Cerebellar cortex (tissue), 1 donor: ENCODE measurements at regions not wholly inside any gene's neighbourhood (a gene's known extent, or its start where the extent isn't known, plus 50 kb on each side); places are given as distances from the start of the nearest gene placed in this dataset.
"Not testable (repeated sequence)": the region's sequence is repeated elsewhere in the genome, so short reads cannot be mapped to it uniquely, and the experiment has no call there.

Experiments
- DNase-seq: peaks from one replicate; pipeline ENCODE4 v3.0.0-alpha.2; 2015; ENCODE audit warnings: low spot score

- no peak for DNase-seq
Measured at GRCh38 chr14:51581017-51581881, 70.5 kb upstream of the FRMD6 start.

GRCh38 chr14:51582437-51582836, 69.3 kb upstream of the FRMD6 start:
- DNase-seq, result no peak

GRCh38 chr14:51585055-51585454, 66.7 kb upstream of the FRMD6 start:
- DNase-seq, result no peak

- DNase-seq, result no peak
Measured at GRCh38 chr14:51592836-51593235, 58.9 kb upstream of the FRMD6 start.

- DNase-seq, result no peak
Measured at GRCh38 chr14:51593397-51593796, 58.3 kb upstream of the FRMD6 start.

- DNase-seq, result no peak
Measured at GRCh38 chr14:51595881-51596455, 55.7 kb upstream of the FRMD6 start.

GRCh38 chr14:51596488-51597117, 55.1 kb upstream of the FRMD6 start:
- no peak for DNase-seq

- no peak for DNase-seq
Measured at GRCh38 chr14:51597261-51598001, 54.3 kb upstream of the FRMD6 start.

GRCh38 chr14:51598924-51599600, 52.6 kb upstream of the FRMD6 start:
- not testable (repeated sequence) for DNase-seq

GRCh38 chr14:51600658-51601057, 51.1 kb upstream of the FRMD6 start:
- no peak for DNase-seq
